MM.1S (cell line): ENCODE measurements at regions not wholly inside any gene's neighbourhood (a gene's known extent, or its start where the extent isn't known, plus 50 kb on each side); places are given as distances from the start of the nearest gene placed in this dataset.
"Not testable (repeated sequence)": the region's sequence is repeated elsewhere in the genome, so short reads cannot be mapped to it uniquely, and the experiment has no call there.

ENCODE experiments used
- EZH2 ChIP-seq: fragments of 300-600 bp; sonication (generic); optimal IDR thresholded peaks from 2 replicates; pipeline ENCODE3; 2017; ENCODE audit warnings: low read depth, mild to moderate bottlenecking, antibody characterized with exemption, low read length, mixed read lengths
- TF ChIP-seq, protein P1 (sequence below): fragments of 300-600 bp; sonication (generic); IDR thresholded peaks from 2 replicates; pipeline ENCODE4 v1.5.1; 2016; ENCODE audit warnings: antibody characterized with exemption, low read length, mixed read lengths

DNA sequence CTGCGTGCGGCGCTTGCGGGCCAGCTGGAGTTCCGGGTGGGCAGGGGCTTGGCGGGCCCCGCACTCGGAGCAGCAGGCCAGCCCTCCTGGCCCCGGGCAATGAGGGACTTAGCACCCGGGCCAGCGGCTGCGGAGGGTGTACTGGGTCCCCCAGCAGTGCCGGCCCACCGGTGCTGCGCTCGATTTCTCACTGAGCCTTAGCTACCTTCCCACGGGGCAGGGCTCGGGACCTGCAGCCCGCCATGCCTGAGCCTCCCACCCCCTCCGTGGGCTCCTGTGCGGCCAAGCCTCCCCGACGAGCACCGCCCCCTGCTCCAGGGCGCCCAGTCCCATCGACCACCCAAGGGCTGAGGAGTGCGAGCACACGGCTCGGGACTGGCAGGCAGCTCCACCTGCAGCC lies 916.9 kb downstream of the C4orf33 start:
- TF ChIP-seq, protein P1, sequence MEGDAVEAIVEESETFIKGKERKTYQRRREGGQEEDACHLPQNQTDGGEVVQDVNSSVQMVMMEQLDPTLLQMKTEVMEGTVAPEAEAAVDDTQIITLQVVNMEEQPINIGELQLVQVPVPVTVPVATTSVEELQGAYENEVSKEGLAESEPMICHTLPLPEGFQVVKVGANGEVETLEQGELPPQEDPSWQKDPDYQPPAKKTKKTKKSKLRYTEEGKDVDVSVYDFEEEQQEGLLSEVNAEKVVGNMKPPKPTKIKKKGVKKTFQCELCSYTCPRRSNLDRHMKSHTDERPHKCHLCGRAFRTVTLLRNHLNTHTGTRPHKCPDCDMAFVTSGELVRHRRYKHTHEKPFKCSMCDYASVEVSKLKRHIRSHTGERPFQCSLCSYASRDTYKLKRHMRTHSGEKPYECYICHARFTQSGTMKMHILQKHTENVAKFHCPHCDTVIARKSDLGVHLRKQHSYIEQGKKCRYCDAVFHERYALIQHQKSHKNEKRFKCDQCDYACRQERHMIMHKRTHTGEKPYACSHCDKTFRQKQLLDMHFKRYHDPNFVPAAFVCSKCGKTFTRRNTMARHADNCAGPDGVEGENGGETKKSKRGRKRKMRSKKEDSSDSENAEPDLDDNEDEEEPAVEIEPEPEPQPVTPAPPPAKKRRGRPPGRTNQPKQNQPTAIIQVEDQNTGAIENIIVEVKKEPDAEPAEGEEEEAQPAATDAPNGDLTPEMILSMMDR: not testable (repeated sequence)
- TF ChIP-seq EZH2: not testable (repeated sequence)
